SK-N-SH (cell line): ENCODE measurements at regions not wholly inside any gene's neighbourhood (a gene's known extent, or its start where the extent isn't known, plus 50 kb on each side); places are given as distances from the start of the nearest gene placed in this dataset.

Source experiments
- CTCF ChIA-PET: fragments of 300-600, 350-600 bp; formaldehyde crosslinking; extraction: SDS; loops from one replicate; lab custom pipeline; 2021; lab: Yijun Ruan, JAX
- POLR2A ChIA-PET: fragments of 350-600 bp; sonication (Branson Sonifier 250); formaldehyde crosslinking; extraction: SDS; loops from one replicate; lab custom pipeline; 2020; ENCODE audit warnings: antibody characterized with exemption, inconsistent platforms; lab: Yijun Ruan, JAX
- DNase-seq: peaks from one replicate; pipeline ENCODE4 v3.0.0; 2012
- H2AFZ ChIP-seq: fragments of 200-600 bp; sonication (generic); 2 replicates; pipeline ENCODE4 v1.8.1; 2016; ENCODE audit warnings: antibody characterized with exemption, mild to moderate bottlenecking, low read depth
- H3F3A ChIP-seq: fragments of 200-600 bp; sonication (generic); replicated peaks from 2 replicates; pipeline ENCODE3; 2016; ENCODE audit warnings: antibody characterized with exemption, mild to moderate bottlenecking; ENCODE audit not compliant: insufficient read depth
- H3K27ac ChIP-seq, 2 experiments: fragments of 200-500 bp in 1 of 2; fragments of 200-600 bp in 1 of 2; sonication (Bioruptor generic) in 1 of 2; sonication (generic), shearing (Covaris generic) in 1 of 2; 2 replicates each; pipeline versions ENCODE4 v1.5.1 to v1.6.1; 2014 to 2016; ENCODE audit warnings: low read depth in 2 of 2, inconsistent platforms in 1 of 2, low read length in 1 of 2, mild to moderate bottlenecking in 1 of 2, mixed read lengths in 1 of 2
- H3K27me3 ChIP-seq: fragments of 200-600 bp; sonication (generic), shearing (Covaris generic); 2 replicates; pipeline ENCODE4 v1.6.1; 2016; ENCODE audit warnings: mixed run types; ENCODE audit not compliant: insufficient read depth
- H3K36me3 ChIP-seq, 2 experiments: fragments of 200-500 bp in 1 of 2; fragments of 200-600 bp in 1 of 2; sonication (Bioruptor generic) in 1 of 2; sonication (generic) in 1 of 2; replicated peaks in 1 of 2; 2 replicates each; pipeline versions ENCODE3 to v1.5.1; 2014 to 2016; ENCODE audit warnings: low read length in 1 of 2, mild to moderate bottlenecking in 1 of 2; ENCODE audit not compliant: insufficient read depth in 2 of 2, control insufficient read depth in 1 of 2
- H3K4me1 ChIP-seq, 2 experiments: fragments of 200-500 bp in 1 of 2; fragments of 200-600 bp in 1 of 2; sonication (Bioruptor generic) in 1 of 2; sonication (generic), shearing (Covaris generic) in 1 of 2; 2 replicates each; pipeline versions ENCODE4 v1.5.1 to v1.6.1; 2014 to 2016; ENCODE audit warnings: low read depth in 1 of 2, low read length in 1 of 2, mixed run types in 1 of 2; ENCODE audit not compliant: insufficient read depth in 2 of 2, control insufficient read depth in 1 of 2
- H3K4me2 ChIP-seq: fragments of 200-600 bp; sonication (generic), shearing (Covaris generic); 2 replicates; pipeline ENCODE4 v1.6.1; 2017; ENCODE audit warnings: mixed run types
- H3K4me3 ChIP-seq, 2 experiments: fragments of 200-500 bp in 1 of 2; fragments of 200-600 bp in 1 of 2; sonication (Bioruptor generic) in 1 of 2; sonication (generic), shearing (Covaris generic) in 1 of 2; 2 replicates each; pipeline versions ENCODE4 v1.5.1 to v1.8.1; 2014 to 2016; ENCODE audit warnings: low read depth in 2 of 2, inconsistent platforms in 1 of 2, low read length in 1 of 2, mild to moderate bottlenecking in 1 of 2, mixed read lengths in 1 of 2, moderate library complexity in 1 of 2
- H3K79me2 ChIP-seq: fragments of 200-600 bp; sonication (generic); 2 replicates; pipeline ENCODE4 v1.8.1; 2017; ENCODE audit warnings: mild to moderate bottlenecking; ENCODE audit not compliant: insufficient read depth
- H3K9ac ChIP-seq: fragments of 200-600 bp; sonication (generic); 2 replicates; pipeline ENCODE4 v1.6.1; 2017; ENCODE audit warnings: mixed run types
- H3K9me2 ChIP-seq: fragments of 200-600 bp; sonication (generic); 2 replicates; pipeline ENCODE4 v1.6.1; 2017; ENCODE audit warnings: mixed run types
- H3K9me3 ChIP-seq: fragments of 200-600 bp; sonication (generic); 2 replicates; pipeline ENCODE4 v1.6.1; 2017; ENCODE audit warnings: mixed run types, mild to moderate bottlenecking, moderate library complexity
- H4K20me1 ChIP-seq: fragments of 200-600 bp; sonication (generic); 2 replicates; pipeline ENCODE4 v1.6.1; 2017; ENCODE audit warnings: mild to moderate bottlenecking, mixed run types; ENCODE audit not compliant: insufficient read depth
- ELF1 ChIP-seq: IDR thresholded peaks from 2 replicates; pipeline ENCODE4 v1.4.0; 2012
- EP300 ChIP-seq, 2 experiments: IDR thresholded peaks; 2 replicates each; pipeline versions ENCODE4 v1.4.0 to v1.6.1; 2012; ENCODE audit warnings: borderline replicate concordance in 1 of 2, low read depth in 1 of 2, low read length in 1 of 2
- FOXM1 ChIP-seq: IDR thresholded peaks from 2 replicates; pipeline ENCODE4 v1.4.0; 2012; ENCODE audit warnings: low read depth, mild to moderate bottlenecking
- GABPA ChIP-seq: IDR thresholded peaks from 2 replicates; pipeline ENCODE4 v1.4.0; 2012; ENCODE audit warnings: low read depth, mild to moderate bottlenecking
- GATA2 ChIP-seq: sonication (generic); formaldehyde crosslinking; IDR thresholded peaks from 2 replicates; pipeline ENCODE4 v1.5.0; 2020; ENCODE audit warnings: mild to moderate bottlenecking, missing genetic modification reagents
- JUND ChIP-seq: IDR thresholded peaks from 2 replicates; pipeline ENCODE4 v1.4.0; 2012
- MAX ChIP-seq: IDR thresholded peaks from 2 replicates; pipeline ENCODE4 v1.4.0; 2012; ENCODE audit warnings: low read depth
- MXI1 ChIP-seq: IDR thresholded peaks from 2 replicates; pipeline ENCODE4 v1.6.1; 2012; ENCODE audit warnings: mild to moderate bottlenecking, low read depth, low read length, improper control_type of control experiment
- NFIC ChIP-seq: IDR thresholded peaks from 2 replicates; pipeline ENCODE4 v1.4.0; 2012; ENCODE audit warnings: borderline replicate concordance
- POLR2AphosphoS5 ChIP-seq: IDR thresholded peaks from 2 replicates; pipeline ENCODE4 v1.6.1; 2012; ENCODE audit warnings: low read depth, low read length
- RCOR1 ChIP-seq: fragments of 150-350 bp; IDR thresholded peaks from 2 replicates; pipeline ENCODE4 v1.6.1; 2017; ENCODE audit warnings: antibody characterized with exemption, low read length
- RXRA ChIP-seq: IDR thresholded peaks from 2 replicates; pipeline ENCODE4 v1.4.0; 2012; ENCODE audit warnings: low read depth, mild to moderate bottlenecking, borderline replicate concordance
- TCF12 ChIP-seq: IDR thresholded peaks from 2 replicates; pipeline ENCODE4 v1.4.0; 2012
- TEAD4 ChIP-seq: IDR thresholded peaks from 2 replicates; pipeline ENCODE4 v1.4.0; 2012; ENCODE audit warnings: mild to moderate bottlenecking, borderline replicate concordance; ENCODE audit not compliant: insufficient read depth
- USF1 ChIP-seq: IDR thresholded peaks from 2 replicates; pipeline ENCODE4 v1.4.0; 2012; ENCODE audit warnings: low read depth, borderline replicate concordance
- whole genome bisulfite sequencing: methylation state at CpG from one replicate; pipeline ENCODE4 v1.1.6; 2017; ENCODE audit warnings: low lambda C conversion rate; 5-methylcytosine and 5-hydroxymethylcytosine counted together
- TF ChIP-seq, protein P1 (sequence below): fragments of 200-600 bp; sonication (generic); IDR thresholded peaks from 2 replicates; pipeline ENCODE4 v1.6.1; 2017; ENCODE audit warnings: antibody characterized with exemption, mild to moderate bottlenecking, moderate library complexity
- TF ChIP-seq, protein P2 (sequence below): fragments of 150-350 bp; IDR thresholded peaks from 2 replicates; pipeline ENCODE4 v1.6.1; 2016; ENCODE audit warnings: mild to moderate bottlenecking, low read depth, low read length
- TF ChIP-seq, protein P3 (sequence below): fragments of 150-350 bp; IDR thresholded peaks from 2 replicates; pipeline ENCODE4 v1.6.1; 2017; ENCODE audit warnings: antibody characterized with exemption, low read length, low read depth, borderline replicate concordance

- no peak overlapping the region for H2AFZ ChIP-seq
- H3K4me1 ChIP-seq, result peaks cover 0 to 1% of the 10 kb centered on the region in 2 experiments; a peak in 1 of 4 replicates
- H3K4me3 ChIP-seq, result no peak overlapping the region
- H3K27ac ChIP-seq, result no peak overlapping the region
- no peak for DNase-seq
- ChIA-PET CTCF (interaction anchor here (9.9 kb wide), 1 partner anchor 183 kb away, joined by 80 read pairs; no protein-coding TSS in a partner anchor), POLR2A (no interaction called here)
- no peak overlapping the region for H3K9ac ChIP-seq
- H3K36me3 ChIP-seq, result no peaks in the 10 kb centered on the region
- H3K4me2 ChIP-seq, result no peak overlapping the region
- H3K27me3 ChIP-seq, result no peaks in the 10 kb centered on the region
- no peaks in the 10 kb centered on the region for H3K9me2 ChIP-seq
- no peaks in the 10 kb centered on the region for H3F3A ChIP-seq
- TF ChIP-seq NFIC (no peak), TEAD4 (no peak), ELF1 (no peak), TCF12 (no peak), JUND (no peak), MXI1 (no peak), GATA2 (CRISPR knock-in tag) (no peak), GABPA (no peak), EP300 (IDR thresholded peaks at IDR 0.05; ENCODE audit: borderline replicate concordance in 1 of 2, low read depth in 1 of 2, low read length in 1 of 2) (no peak), USF1 (no peak), MAX (no peak), FOXM1 (no peak), RCOR1 (no peak), RXRA (no peak), POLR2AphosphoS5 (no peak)
- TF ChIP-seq, protein P1, sequence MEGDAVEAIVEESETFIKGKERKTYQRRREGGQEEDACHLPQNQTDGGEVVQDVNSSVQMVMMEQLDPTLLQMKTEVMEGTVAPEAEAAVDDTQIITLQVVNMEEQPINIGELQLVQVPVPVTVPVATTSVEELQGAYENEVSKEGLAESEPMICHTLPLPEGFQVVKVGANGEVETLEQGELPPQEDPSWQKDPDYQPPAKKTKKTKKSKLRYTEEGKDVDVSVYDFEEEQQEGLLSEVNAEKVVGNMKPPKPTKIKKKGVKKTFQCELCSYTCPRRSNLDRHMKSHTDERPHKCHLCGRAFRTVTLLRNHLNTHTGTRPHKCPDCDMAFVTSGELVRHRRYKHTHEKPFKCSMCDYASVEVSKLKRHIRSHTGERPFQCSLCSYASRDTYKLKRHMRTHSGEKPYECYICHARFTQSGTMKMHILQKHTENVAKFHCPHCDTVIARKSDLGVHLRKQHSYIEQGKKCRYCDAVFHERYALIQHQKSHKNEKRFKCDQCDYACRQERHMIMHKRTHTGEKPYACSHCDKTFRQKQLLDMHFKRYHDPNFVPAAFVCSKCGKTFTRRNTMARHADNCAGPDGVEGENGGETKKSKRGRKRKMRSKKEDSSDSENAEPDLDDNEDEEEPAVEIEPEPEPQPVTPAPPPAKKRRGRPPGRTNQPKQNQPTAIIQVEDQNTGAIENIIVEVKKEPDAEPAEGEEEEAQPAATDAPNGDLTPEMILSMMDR, result no peak
- TF ChIP-seq, protein P2, sequence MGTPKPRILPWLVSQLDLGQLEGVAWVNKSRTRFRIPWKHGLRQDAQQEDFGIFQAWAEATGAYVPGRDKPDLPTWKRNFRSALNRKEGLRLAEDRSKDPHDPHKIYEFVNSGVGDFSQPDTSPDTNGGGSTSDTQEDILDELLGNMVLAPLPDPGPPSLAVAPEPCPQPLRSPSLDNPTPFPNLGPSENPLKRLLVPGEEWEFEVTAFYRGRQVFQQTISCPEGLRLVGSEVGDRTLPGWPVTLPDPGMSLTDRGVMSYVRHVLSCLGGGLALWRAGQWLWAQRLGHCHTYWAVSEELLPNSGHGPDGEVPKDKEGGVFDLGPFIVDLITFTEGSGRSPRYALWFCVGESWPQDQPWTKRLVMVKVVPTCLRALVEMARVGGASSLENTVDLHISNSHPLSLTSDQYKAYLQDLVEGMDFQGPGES, result no peak
- TF ChIP-seq, protein P3, sequence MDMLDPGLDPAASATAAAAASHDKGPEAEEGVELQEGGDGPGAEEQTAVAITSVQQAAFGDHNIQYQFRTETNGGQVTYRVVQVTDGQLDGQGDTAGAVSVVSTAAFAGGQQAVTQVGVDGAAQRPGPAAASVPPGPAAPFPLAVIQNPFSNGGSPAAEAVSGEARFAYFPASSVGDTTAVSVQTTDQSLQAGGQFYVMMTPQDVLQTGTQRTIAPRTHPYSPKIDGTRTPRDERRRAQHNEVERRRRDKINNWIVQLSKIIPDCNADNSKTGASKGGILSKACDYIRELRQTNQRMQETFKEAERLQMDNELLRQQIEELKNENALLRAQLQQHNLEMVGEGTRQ, result no peak
- WGBS, result 32% methylated on average over 4 of the region's 4 CpGs
- no peaks in the 10 kb centered on the region for H3K79me2 ChIP-seq
- no peaks in the 10 kb centered on the region for H4K20me1 ChIP-seq
- H3K9me3 ChIP-seq, result no peaks in the 10 kb centered on the region
Measured at GRCh38 chr2:126788652-126789051, 110.0 kb upstream of the TEX51 start.
